BLaER1 (cell line): ENCODE measurements at regions not wholly inside any gene's neighbourhood (a gene's known extent, or its start where the extent isn't known, plus 50 kb on each side); places are given as distances from the start of the nearest gene placed in this dataset.
"Not testable (repeated sequence)": the region's sequence is repeated elsewhere in the genome, so short reads cannot be mapped to it uniquely, and the experiment has no call there.

Experiments
- H3K27ac ChIP-seq: shearing (Covaris generic); formaldehyde crosslinking; 2 replicates; pipeline ENCODE4 v1.8.1; 2022
- H3K27me3 ChIP-seq: shearing (Covaris generic); formaldehyde crosslinking; 2 replicates; pipeline ENCODE4 v1.8.1; 2022
- H3K36me3 ChIP-seq: shearing (Covaris generic); formaldehyde crosslinking; 2 replicates; pipeline ENCODE4 v1.8.1; 2022
- H3K4me1 ChIP-seq: shearing (Covaris generic); formaldehyde crosslinking; 2 replicates; pipeline ENCODE4 v1.8.1; 2022
- H3K4me2 ChIP-seq: shearing (Covaris generic); formaldehyde crosslinking; 2 replicates; pipeline ENCODE4 v1.8.1; 2022
- H3K4me3 ChIP-seq: shearing (Covaris generic); formaldehyde crosslinking; 2 replicates; pipeline ENCODE4 v1.8.1; 2022
- H3K9ac ChIP-seq: shearing (Covaris generic); formaldehyde crosslinking; 2 replicates; pipeline ENCODE4 v1.8.1; 2022
- H3K9me3 ChIP-seq: shearing (Covaris generic); formaldehyde crosslinking; 2 replicates; pipeline ENCODE4 v1.8.1; 2022
- H4K20me1 ChIP-seq: shearing (Covaris generic); formaldehyde crosslinking; 2 replicates; pipeline ENCODE4 v1.8.1; 2022

DNA sequence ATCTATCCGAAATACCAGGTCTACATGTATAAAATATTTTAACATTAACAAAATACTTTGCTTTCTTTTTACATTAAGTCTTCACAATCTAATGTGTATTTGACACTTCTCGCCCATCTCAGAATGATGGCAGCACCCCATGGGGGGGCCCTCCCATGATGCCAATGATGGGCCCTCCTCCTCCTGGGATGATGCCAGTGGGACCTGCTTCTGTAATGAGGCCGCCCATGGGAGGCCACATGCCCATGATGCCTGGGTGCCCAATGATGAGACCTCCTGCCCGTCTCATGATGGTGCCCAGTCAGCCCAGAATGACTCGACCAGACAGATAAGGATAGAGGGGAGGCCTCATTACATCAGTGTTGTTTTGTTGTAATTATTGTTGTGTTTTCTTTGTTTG, 110.5 kb downstream of the ART5 start:
- H3K36me3 ChIP-seq, H3K27me3 ChIP-seq: not testable (repeated sequence)

DNA sequence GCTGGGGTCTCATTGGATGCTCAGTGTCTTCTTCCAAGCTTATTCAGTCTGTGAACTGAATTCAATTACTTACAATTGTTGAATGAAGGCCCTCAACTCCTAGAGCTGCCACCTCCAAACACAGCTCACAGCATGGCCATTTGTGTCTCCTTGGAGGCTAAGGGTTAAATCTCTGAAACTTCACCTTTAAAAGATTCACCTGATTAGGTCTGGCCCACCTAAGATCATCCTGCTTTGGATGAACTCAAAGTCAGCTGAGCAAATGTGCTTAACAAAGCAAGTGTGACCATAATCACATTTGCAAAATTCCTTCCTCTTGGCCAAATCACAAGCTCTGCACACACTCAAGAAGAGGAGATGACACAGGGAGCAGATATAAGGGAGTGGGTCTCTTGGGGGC, 118.2 kb downstream of the ART5 start:
- H3K9me3 ChIP-seq, result peaks cover 23% of the 10 kb centered on the region
- H3K4me1 ChIP-seq, H3K36me3 ChIP-seq: not testable (repeated sequence)

More for the DNA sequence above, 110.5 kb downstream of the ART5 start:
- H3K4me2 ChIP-seq, H3K4me1 ChIP-seq, H3K27ac ChIP-seq, H4K20me1 ChIP-seq, H3K9me3 ChIP-seq, H3K4me3 ChIP-seq, H3K9ac ChIP-seq: not testable (repeated sequence)

DNA sequence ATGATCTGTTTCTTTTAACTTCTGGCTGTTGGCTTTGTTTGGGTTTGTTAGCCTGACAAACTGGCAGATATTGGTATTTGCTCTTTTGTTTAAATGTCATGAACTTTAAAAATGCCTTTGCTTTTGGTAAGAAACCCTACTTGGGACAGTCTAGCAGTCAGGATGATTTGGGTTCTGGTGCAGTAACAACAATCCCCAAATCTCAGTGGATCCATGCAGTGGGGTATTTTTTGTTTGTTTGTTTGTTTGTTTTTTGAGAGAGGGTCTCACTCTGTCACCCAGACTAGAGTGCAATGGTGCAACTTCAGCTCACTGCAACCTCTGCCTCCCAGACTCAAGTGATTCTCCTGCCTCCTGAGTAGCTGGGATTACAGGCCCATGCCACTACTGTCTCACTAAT, 120.9 kb downstream of the ART5 start:
- H4K20me1 ChIP-seq, H3K27ac ChIP-seq, H3K9ac ChIP-seq, H3K36me3 ChIP-seq, H3K27me3 ChIP-seq, H3K4me2 ChIP-seq, H3K4me3 ChIP-seq, H3K4me1 ChIP-seq: not testable (repeated sequence)
- H3K9me3 ChIP-seq, result peaks cover 23% of the 10 kb centered on the region

More for the DNA sequence above, 118.2 kb downstream of the ART5 start:
- not testable (repeated sequence) for H3K4me2 ChIP-seq, H4K20me1 ChIP-seq, H3K27me3 ChIP-seq, H3K9ac ChIP-seq, H3K4me3 ChIP-seq, H3K27ac ChIP-seq

DNA sequence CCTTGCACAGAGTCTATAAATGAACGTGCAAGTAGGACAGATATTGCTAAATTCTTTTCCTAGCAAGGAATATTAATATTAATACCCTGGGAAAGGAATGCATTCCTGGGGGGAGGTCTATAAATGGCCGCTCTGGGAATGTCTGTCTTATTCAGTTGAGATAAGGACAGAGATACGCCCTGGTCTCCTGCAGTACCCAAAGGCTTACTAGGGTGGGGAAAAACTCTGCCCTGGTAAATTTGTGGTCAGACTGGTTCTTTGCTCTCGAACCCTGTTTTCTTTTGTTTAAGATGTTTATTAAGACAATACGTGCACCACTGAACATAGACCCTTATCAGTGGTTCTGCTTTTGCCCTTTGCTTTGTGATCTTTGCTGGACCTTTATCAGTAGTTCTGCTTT, 122.0 kb downstream of the ART5 start:
- H3K27me3 ChIP-seq, result not testable (repeated sequence)

DNA sequence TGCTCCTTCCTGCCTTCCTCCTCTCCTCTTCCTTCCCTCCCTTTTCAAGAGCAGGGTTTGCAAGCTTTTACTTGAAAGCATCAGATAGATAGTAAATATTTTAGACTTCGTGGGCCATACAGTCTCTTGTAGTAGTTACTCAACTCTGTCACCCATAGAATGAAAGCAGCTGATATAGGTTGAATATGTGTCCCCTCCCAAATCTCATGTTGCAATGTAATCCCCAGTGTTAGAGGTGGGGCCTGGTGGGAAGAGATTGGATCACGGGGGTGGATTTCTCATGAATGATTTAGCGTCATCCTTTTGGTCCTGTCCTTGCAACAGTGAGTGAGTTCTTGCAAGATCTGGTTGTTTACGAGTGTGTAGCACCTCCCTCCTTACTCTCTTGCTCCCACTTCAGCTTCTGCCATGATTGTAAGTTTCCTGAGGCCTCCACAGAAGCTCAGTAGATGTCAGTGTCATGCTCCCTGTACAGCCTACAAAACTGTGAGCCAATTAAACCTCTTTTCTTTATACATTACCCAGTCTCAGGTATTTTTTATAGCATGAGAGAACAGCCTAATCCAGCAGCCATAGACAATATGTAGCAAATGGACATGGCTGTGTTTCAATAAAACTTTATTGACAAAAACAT, 124.7 kb downstream of the ART5 start:
- not testable (repeated sequence) for H3K27me3 ChIP-seq, H3K4me3 ChIP-seq, H3K36me3 ChIP-seq, H3K4me2 ChIP-seq, H4K20me1 ChIP-seq, H3K9ac ChIP-seq, H3K27ac ChIP-seq, H3K4me1 ChIP-seq
- H3K9me3 ChIP-seq, result peaks cover 18% of the 10 kb centered on the region

More for the DNA sequence above, 122.0 kb downstream of the ART5 start:
- H3K4me2 ChIP-seq, H3K4me1 ChIP-seq, H3K36me3 ChIP-seq, H3K4me3 ChIP-seq, H4K20me1 ChIP-seq, H3K27ac ChIP-seq, H3K9ac ChIP-seq: not testable (repeated sequence)
- H3K9me3 ChIP-seq, result peaks cover 23% of the 10 kb centered on the region

DNA sequence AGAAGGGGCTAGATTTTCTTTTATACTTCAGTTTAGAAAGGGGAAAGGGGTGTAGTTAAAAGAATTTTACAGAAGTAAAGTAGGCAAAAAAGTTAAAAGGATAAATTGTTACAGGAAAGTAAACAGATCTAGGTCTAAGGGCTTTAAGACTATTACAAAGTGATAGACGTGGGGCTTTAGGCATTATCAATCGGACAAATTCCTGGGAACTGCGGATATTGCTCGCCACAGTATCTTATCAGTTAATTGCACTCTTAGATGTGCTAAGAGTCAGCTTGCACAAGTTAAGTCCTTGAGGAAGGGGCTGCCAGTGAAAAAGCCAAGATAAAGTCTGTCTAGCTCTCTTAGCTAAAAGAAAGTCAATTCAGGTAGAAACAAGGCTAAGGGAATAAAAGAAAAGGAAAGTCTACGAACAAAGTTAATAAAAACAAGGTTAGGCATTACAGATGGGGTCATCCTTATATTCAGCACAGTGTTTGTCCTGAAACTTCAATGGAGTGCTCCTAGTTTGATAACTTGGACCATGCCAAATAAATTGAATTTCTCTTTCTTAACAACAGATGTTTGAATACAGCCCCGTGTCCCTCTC, 125.4 kb downstream of the ART5 start:
- not testable (repeated sequence) for H3K27me3 ChIP-seq, H3K4me1 ChIP-seq, H3K4me3 ChIP-seq, H4K20me1 ChIP-seq, H3K9ac ChIP-seq, H3K27ac ChIP-seq, H3K36me3 ChIP-seq, H3K4me2 ChIP-seq
- peaks cover 18% of the 10 kb centered on the region for H3K9me3 ChIP-seq

DNA sequence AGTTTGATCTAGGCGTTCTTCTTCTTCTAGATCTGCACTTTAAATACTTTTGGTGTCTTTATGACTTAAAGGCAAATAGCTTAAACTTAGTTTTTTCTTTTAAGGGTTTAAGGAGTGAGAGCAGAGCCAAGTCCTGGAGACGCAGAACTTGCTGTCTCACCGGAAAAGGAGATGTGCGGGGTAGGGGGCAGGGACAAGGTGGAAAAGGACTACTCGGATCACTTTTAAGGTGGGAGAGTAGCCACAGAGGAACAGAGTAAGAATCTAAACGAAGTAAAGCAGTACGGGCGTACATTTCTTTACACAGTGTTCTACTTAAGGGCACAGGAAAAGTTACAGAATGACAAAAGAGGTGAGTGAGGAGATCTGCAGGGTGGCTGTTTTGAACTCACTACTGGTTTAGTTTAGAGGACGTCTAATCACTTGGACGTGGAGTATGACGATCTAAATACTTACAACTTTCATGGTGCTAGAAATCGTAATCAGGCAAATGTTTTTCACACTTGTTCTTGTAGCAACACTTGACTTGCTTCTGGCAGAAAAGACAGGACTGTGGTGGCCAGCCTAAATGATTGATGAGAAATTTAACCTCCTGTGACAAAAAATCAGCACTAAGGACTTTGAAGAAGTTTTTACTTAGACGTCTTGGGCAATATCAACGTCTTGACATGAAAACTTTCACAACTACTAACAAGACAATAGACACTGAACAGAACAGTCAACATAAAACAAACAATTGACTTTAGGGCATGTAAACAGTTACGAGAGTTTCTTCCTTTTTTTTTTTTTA, 127.0 kb downstream of the ART5 start:
- not testable (repeated sequence) for H3K4me2 ChIP-seq, H3K9ac ChIP-seq, H3K4me1 ChIP-seq, H3K36me3 ChIP-seq, H4K20me1 ChIP-seq, H3K27me3 ChIP-seq, H3K27ac ChIP-seq, H3K4me3 ChIP-seq
- H3K9me3 ChIP-seq, result peaks cover 12% of the 10 kb centered on the region

DNA sequence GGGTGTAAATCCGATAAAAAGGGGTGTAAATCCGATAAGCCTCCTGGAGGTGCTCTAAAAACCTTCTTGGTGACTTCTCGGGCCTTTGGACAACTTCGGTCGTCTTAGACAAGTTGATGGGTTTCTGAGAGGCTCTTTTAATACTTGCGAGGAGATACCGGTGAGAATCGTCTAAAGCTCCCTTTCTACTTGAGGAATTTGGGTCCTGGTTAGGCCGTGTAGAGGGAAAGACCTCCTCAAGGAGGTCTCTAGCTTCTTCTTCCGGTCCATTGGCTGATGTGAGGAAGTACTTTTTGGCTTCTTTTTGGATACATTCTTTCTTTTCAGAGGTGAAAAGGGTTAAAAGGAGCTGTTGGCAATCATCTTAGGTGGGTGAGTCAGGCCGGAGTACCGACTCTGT, 128.5 kb downstream of the ART5 start:
- not testable (repeated sequence) for H3K9ac ChIP-seq, H3K27ac ChIP-seq, H3K4me2 ChIP-seq

DNA sequence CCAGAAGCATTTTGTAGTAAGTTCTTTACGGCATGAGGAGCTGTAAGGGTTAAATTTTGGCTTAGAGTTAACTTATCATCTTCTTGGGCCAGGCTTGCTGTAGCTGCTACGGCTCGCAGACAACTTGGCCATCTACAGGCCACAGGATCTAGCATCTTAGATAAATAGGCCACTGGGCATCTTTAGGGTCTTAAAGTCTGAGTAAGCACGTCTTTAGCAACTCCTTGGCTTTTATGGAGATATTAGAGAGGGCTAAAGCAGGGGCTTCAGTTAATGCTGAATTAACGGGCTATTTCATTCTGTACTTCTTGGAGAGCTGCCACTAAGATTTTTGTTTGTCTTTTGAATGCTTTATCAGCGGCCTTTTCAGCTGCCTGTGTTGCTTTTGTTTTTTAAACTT, 129.0 kb downstream of the ART5 start:
- not testable (repeated sequence) for H4K20me1 ChIP-seq, H3K9ac ChIP-seq, H3K36me3 ChIP-seq, H3K9me3 ChIP-seq, H3K4me1 ChIP-seq, H3K27me3 ChIP-seq, H3K4me3 ChIP-seq, H3K27ac ChIP-seq
- peak overlapping the region; percentile 26; the same call in 1 of the 2 replicates for H3K4me2 ChIP-seq

More for the DNA sequence above, 128.5 kb downstream of the ART5 start:
- not testable (repeated sequence) for H4K20me1 ChIP-seq, H3K27me3 ChIP-seq, H3K4me3 ChIP-seq, H3K36me3 ChIP-seq, H3K4me1 ChIP-seq, H3K9me3 ChIP-seq

DNA sequence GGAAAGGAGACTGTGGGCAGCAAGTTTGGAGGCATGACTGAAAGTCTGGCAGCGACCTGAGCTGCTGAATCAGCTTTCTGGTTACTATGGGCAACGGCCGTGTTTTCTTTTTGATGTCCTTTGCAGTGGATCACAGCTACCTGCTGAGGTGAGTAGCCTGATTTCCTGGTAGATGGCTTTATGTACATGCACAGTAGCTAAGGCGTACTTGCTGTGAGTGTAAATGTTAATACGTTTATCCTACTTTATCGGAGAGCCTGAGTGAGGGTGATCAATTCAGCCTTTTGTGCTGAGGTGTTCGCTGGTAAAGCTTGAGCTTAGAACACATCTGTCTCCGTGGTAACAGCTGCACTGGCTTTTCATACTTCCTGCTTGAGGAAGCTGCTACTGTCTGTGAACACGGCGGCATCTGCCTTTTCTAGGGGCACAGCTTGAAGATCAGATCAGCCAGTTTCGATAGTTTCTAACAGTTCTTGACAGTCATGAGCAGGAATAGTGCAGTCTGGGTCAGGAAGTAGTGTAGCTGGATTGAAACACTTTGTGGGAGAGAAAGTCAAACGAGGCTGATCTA, 129.6 kb downstream of the ART5 start:
- not testable (repeated sequence) for H4K20me1 ChIP-seq, H3K4me3 ChIP-seq, H3K36me3 ChIP-seq, H3K9me3 ChIP-seq, H3K27ac ChIP-seq, H3K9ac ChIP-seq, H3K27me3 ChIP-seq, H3K4me1 ChIP-seq
- peak overlapping the region; percentile 26; the same call in 1 of the 2 replicates for H3K4me2 ChIP-seq

DNA sequence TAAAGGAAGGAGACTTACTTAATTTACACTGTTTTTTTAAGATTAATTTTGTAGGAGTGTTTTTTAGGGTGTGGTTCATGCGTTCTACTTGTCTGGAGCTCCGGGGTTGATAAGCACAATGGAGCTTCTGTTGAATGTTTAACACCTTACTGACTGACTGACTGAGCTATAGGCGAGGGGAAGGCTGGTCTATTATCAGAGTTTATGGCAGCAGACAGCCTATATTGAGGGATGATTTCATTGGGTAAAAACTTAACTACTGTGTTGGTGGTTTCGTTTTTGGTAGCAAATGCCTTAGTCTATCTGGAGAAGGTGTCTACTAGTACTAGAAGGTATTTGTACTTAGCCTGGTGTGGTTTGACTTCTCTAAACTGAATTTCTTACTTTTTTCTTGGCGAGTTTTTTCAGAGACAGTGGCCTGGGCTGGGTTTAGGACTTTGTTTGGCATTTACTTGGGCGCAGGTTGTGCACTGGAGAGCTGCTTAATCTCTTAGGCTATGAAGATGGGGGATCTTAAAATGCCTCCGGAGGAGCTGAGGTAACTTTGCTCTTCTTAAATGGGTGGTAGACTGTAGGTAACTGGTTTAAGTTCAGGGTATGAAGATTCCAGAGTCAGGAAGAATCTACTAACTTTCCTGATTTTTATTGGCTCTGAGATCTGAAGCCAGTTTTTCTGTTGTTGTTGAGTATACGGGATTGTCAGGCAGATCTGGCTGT, 130.2 kb downstream of the ART5 start:
- H4K20me1 ChIP-seq, H3K4me1 ChIP-seq, H3K9me3 ChIP-seq, H3K27ac ChIP-seq, H3K4me3 ChIP-seq, H3K9ac ChIP-seq, H3K36me3 ChIP-seq, H3K4me2 ChIP-seq, H3K27me3 ChIP-seq: not testable (repeated sequence)

DNA sequence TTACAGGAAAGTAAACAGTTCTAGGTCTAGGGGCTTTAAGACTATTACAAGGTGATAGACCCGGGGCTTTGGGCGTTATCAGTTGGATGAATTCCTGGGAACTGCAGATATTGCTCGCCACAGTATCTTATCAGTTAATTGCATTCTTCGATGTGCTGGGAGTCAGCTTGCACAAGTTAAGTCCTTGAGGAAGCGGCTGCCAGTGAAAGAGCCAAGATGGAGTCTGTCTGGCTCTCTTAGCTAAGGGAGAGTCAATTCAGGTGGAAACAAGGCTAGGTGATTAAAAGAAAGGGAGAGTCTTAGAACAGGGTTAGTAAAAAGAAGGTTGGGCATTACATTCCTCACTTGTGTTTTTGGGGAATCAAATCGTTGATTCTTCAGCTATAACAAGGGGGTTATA, 130.6 kb upstream of the ZNF195 start:
- not testable (repeated sequence) for H3K9me3 ChIP-seq, H3K27me3 ChIP-seq, H3K4me2 ChIP-seq, H3K4me3 ChIP-seq, H3K36me3 ChIP-seq, H4K20me1 ChIP-seq, H3K9ac ChIP-seq, H3K4me1 ChIP-seq, H3K27ac ChIP-seq

DNA sequence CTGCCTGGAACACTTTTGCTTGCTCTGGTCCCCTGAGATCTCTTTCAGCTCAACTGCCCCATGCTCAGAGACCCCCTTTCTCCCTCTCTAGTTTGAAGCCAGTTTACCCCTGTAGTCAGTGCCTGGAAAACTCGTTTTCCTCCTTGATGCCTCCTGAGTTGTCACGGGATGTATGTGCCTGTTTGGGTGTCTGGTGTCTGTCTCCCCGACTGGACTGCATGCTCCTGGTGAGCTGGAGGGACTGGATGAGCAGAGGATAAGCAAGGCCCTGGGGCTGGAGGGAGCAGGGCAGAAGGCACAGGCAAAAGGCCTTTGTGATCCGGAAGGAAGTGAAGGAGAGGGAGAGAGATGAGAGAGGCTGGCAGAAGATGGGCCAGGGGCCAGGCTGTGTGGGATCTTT, 120.3 kb upstream of the ZNF195 start:
- H3K27me3 ChIP-seq, H3K27ac ChIP-seq, H3K9me3 ChIP-seq, H3K9ac ChIP-seq, H3K4me2 ChIP-seq, H3K36me3 ChIP-seq, H3K4me3 ChIP-seq, H3K4me1 ChIP-seq, H4K20me1 ChIP-seq: not testable (repeated sequence)

DNA sequence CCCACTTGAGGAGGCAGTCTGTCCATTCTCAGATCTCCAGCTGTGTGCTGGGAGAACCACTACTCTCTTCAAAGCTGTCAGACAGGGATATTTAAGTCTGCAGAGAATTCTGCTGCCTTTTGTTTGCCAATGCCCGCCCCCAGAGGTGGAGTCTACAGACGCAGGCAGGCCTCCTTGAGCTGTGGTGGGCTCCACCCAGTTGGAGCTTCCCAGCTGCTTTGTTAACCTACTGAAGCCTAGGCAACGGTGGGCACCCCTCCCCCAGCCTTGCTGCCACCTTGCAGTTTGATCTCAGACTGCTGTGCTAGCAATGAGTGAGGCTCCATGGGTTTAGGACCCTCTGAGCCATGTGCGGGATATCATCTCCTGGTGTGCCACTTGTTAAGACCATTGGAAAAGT, 119.4 kb upstream of the ZNF195 start:
- H3K27me3 ChIP-seq, H3K36me3 ChIP-seq, H3K9me3 ChIP-seq, H3K4me3 ChIP-seq, H3K4me1 ChIP-seq, H3K9ac ChIP-seq, H3K27ac ChIP-seq, H4K20me1 ChIP-seq, H3K4me2 ChIP-seq: not testable (repeated sequence)
